ENCODE measurements at regions not wholly inside any gene's neighbourhood (a gene's known extent, or its start where the extent isn't known, plus 50 kb on each side); places are given as distances from the start of the nearest gene placed in this dataset.

GRCh38 chr12:89230376-89231315, 121.7 kb downstream of the DUSP6 start:
- TF ChIP-seq, protein P1, sequence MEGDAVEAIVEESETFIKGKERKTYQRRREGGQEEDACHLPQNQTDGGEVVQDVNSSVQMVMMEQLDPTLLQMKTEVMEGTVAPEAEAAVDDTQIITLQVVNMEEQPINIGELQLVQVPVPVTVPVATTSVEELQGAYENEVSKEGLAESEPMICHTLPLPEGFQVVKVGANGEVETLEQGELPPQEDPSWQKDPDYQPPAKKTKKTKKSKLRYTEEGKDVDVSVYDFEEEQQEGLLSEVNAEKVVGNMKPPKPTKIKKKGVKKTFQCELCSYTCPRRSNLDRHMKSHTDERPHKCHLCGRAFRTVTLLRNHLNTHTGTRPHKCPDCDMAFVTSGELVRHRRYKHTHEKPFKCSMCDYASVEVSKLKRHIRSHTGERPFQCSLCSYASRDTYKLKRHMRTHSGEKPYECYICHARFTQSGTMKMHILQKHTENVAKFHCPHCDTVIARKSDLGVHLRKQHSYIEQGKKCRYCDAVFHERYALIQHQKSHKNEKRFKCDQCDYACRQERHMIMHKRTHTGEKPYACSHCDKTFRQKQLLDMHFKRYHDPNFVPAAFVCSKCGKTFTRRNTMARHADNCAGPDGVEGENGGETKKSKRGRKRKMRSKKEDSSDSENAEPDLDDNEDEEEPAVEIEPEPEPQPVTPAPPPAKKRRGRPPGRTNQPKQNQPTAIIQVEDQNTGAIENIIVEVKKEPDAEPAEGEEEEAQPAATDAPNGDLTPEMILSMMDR (IDR thresholded peaks at IDR 0.05; ENCODE audit: low read depth, low read length, poor library complexity, severe bottlenecking) = no peak
- no peak for TF ChIP-seq EZH2phosphoT487 (IDR thresholded peaks at IDR 0.05; ENCODE audit: borderline replicate concordance, low read length)

Data from DOHH2 (cell line).